Mesenchymal stem cell (in vitro differentiated cells and primary cell): ENCODE measurements at regions not wholly inside any gene's neighbourhood (a gene's known extent, or its start where the extent isn't known, plus 50 kb on each side); places are given as distances from the start of the nearest gene placed in this dataset.

Experiments
- DNase-seq: peaks from one replicate; pipeline ENCODE4 v3.0.0-alpha.2; 2013
- H2AFZ ChIP-seq: one replicate; pipeline ENCODE4 v1.6.1; 2013; ENCODE audit warnings: low read depth, mild to moderate bottlenecking, control low read depth, inconsistent platforms, low read length, moderate library complexity
- H2AK5ac ChIP-seq: 2 replicates; pipeline ENCODE4 v1.6.1; 2013; ENCODE audit warnings: low read length, moderate library complexity, mild to moderate bottlenecking, inconsistent platforms; ENCODE audit not compliant: severe bottlenecking
- H2BK120ac ChIP-seq: one replicate; pipeline ENCODE4 v1.6.1; 2013; ENCODE audit warnings: low read depth, mild to moderate bottlenecking, inconsistent platforms, low read length, moderate library complexity
- H2BK12ac ChIP-seq, 2 experiments: one replicate each; pipeline ENCODE4 v1.6.1; 2013; ENCODE audit warnings: inconsistent platforms in 2 of 2, low read length in 2 of 2, mild to moderate bottlenecking in 2 of 2, moderate library complexity in 2 of 2, control low read depth in 1 of 2
- H2BK15ac ChIP-seq: one replicate; pipeline ENCODE4 v1.6.1; 2013; ENCODE audit warnings: mild to moderate bottlenecking, low read depth, inconsistent platforms; ENCODE audit not compliant: poor library complexity, severe bottlenecking
- H2BK5ac ChIP-seq: 2 replicates; pipeline ENCODE4 v1.6.1; 2013; ENCODE audit warnings: low read depth, mild to moderate bottlenecking, low read length, control low read depth, inconsistent platforms; ENCODE audit not compliant: poor library complexity, severe bottlenecking
- H3K14ac ChIP-seq, 2 experiments: one replicate each; pipeline ENCODE4 v1.6.1; 2013; ENCODE audit warnings: inconsistent platforms in 2 of 2, low read length in 2 of 2, control low read depth in 1 of 2, mild to moderate bottlenecking in 1 of 2, moderate library complexity in 1 of 2
- H3K18ac ChIP-seq, 2 experiments: one replicate each; pipeline ENCODE4 v1.6.1; 2013; ENCODE audit warnings: inconsistent platforms in 2 of 2, low read length in 2 of 2, control low read depth in 1 of 2, low read depth in 1 of 2, mild to moderate bottlenecking in 1 of 2
- H3K23ac ChIP-seq, 2 experiments: one replicate each; pipeline ENCODE4 v1.6.1; 2013; ENCODE audit warnings: inconsistent platforms in 2 of 2, low read length in 2 of 2, mild to moderate bottlenecking in 2 of 2, moderate library complexity in 2 of 2, control low read depth in 1 of 2
- H3K27ac ChIP-seq: 2 replicates; pipeline ENCODE4 v1.5.1; 2013; ENCODE audit warnings: mild to moderate bottlenecking, moderate library complexity, low read length, control low read depth, inconsistent platforms; ENCODE audit not compliant: poor library complexity, severe bottlenecking
- H3K27me3 ChIP-seq, 2 experiments: 2 replicates each; pipeline versions ENCODE4 v1.6.1 to v1.7.0; 2013; ENCODE audit warnings: low read length in 2 of 2, mild to moderate bottlenecking in 2 of 2, moderate library complexity in 2 of 2, control low read depth in 1 of 2, inconsistent platforms in 1 of 2; ENCODE audit not compliant: control insufficient read depth in 1 of 2, insufficient read depth in 1 of 2
- H3K36me3 ChIP-seq, 2 experiments: 2 replicates each; pipeline versions ENCODE4 v1.6.1 to v1.7.0; 2013; ENCODE audit warnings: low read length in 2 of 2, control low read depth in 1 of 2, inconsistent platforms in 1 of 2, low read depth in 1 of 2, mild to moderate bottlenecking in 1 of 2; ENCODE audit not compliant: insufficient read depth in 2 of 2, control insufficient read depth in 1 of 2
- H3K4ac ChIP-seq, 2 experiments: one replicate each; pipeline ENCODE4 v1.6.1; 2013; ENCODE audit warnings: inconsistent platforms in 2 of 2, low read length in 2 of 2, mild to moderate bottlenecking in 2 of 2, moderate library complexity in 2 of 2, control low read depth in 1 of 2, low read depth in 1 of 2
- H3K4me1 ChIP-seq: 2 replicates; pipeline ENCODE4 v1.6.1; 2013; ENCODE audit warnings: low read depth, low read length, control low read depth; ENCODE audit not compliant: control insufficient read depth, insufficient read depth
- H3K4me2 ChIP-seq: 2 replicates; pipeline ENCODE4 v1.6.1; 2013; ENCODE audit warnings: low read length, mild to moderate bottlenecking, inconsistent platforms; ENCODE audit not compliant: poor library complexity, severe bottlenecking
- H3K4me3 ChIP-seq, 2 experiments: 2 replicates each; pipeline versions ENCODE4 v1.5.1 to v1.7.0; 2013; ENCODE audit warnings: low read length in 2 of 2, mild to moderate bottlenecking in 2 of 2, control low read depth in 1 of 2, low read depth in 1 of 2; ENCODE audit not compliant: insufficient read depth in 1 of 2
- H3K79me1 ChIP-seq: replicated peaks from 2 replicates; pipeline ENCODE4 v1.6.1; 2013; ENCODE audit warnings: mild to moderate bottlenecking, control low read depth, low read length, inconsistent platforms; ENCODE audit not compliant: poor library complexity, severe bottlenecking
- H3K9ac ChIP-seq: 2 replicates; pipeline ENCODE4 v1.7.0; 2013; ENCODE audit warnings: mild to moderate bottlenecking, low read length, moderate library complexity
- H3K9me3 ChIP-seq: 2 replicates; pipeline ENCODE4 v1.7.0; 2013; ENCODE audit warnings: mild to moderate bottlenecking, low read length; ENCODE audit not compliant: control insufficient read depth
- H4K8ac ChIP-seq: one replicate; pipeline ENCODE4 v1.6.1; 2013; ENCODE audit warnings: inconsistent platforms, mild to moderate bottlenecking, low read length, moderate library complexity
- H4K91ac ChIP-seq: one replicate; pipeline ENCODE4 v1.6.1; 2013; ENCODE audit warnings: mild to moderate bottlenecking, low read length, inconsistent platforms
- WGBS: methylation state at CpG from one replicate; pipeline ENCODE4 v1.1.7; 2013; ENCODE audit warnings: mixed read lengths; 5-methylcytosine and 5-hydroxymethylcytosine counted together

GRCh38 chr1:5001466-5001865, 347.1 kb downstream of the AJAP1 start:
- Histone ChIP-seq H2BK12ac (no peak overlapping the region), H3K4me1 (no peaks in the 10 kb centered on the region)
- 23% methylated on average over 4 of the region's 5 CpGs for WGBS

DNA sequence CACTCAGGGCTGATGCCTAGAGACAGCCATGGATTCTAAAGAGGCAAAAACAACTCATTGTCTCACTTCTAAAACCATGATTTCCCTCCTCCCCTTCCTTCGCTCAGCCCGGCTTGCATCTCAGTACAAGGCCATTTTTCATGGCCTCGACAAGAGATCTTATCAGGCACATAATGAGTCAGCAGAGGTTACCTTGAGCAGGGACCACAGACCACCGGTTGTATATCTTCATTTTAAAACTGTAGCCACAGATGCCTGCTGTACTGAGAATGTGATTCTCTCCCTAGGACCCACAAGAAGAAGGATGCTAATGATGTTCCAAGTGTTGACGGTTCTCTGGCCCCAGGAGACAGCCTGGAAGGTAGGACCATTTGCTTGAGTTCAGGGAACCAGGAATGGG, 331.9 kb downstream of the AJAP1 start:
- Histone ChIP-seq H3K14ac (no peak overlapping the region), H3K23ac (no peak overlapping the region), H3K27ac (no peak overlapping the region), H3K9ac (no peak overlapping the region), H4K8ac (no peak overlapping the region), H2BK120ac (no peak overlapping the region), H3K27me3 (no peaks in the 10 kb centered on the region), H3K4me2 (no peak overlapping the region), H3K4me1 (no peaks in the 10 kb centered on the region), H2BK15ac (no peak overlapping the region), H2BK5ac (no peak overlapping the region), H3K36me3 (no peaks in the 10 kb centered on the region), H3K18ac (no peak overlapping the region), H2BK12ac (no peak overlapping the region), H2AK5ac (no peak overlapping the region), H2AFZ (no peak overlapping the region), H3K9me3 (peaks cover 13% of the 10 kb centered on the region), H4K91ac (no peak overlapping the region), H3K4ac (no peak overlapping the region), H3K4me3 (no peak overlapping the region), H3K79me1 (no peaks in the 10 kb centered on the region)
- no peak for DNase-seq
- 55% methylated on average over 5 of the region's 5 CpGs for WGBS

More at GRCh38 chr1:5001466-5001865, 347.1 kb downstream of the AJAP1 start:
- Histone ChIP-seq H2AK5ac (no peak overlapping the region), H4K91ac (no peak overlapping the region), H3K23ac (no peak overlapping the region), H3K4me3 (no peak overlapping the region), H2BK120ac (no peak overlapping the region), H3K9ac (no peak overlapping the region), H2BK5ac (no peak overlapping the region), H2AFZ (no peak overlapping the region), H4K8ac (no peak overlapping the region), H3K4ac (no peak overlapping the region), H2BK15ac (no peak overlapping the region), H3K14ac (no peak overlapping the region), H3K9me3 (peaks cover 13% of the 10 kb centered on the region), H3K27me3 (no peaks in the 10 kb centered on the region), H3K36me3 (no peaks in the 10 kb centered on the region), H3K4me2 (no peak overlapping the region), H3K27ac (no peak overlapping the region), H3K18ac (no peak overlapping the region), H3K79me1 (no peaks in the 10 kb centered on the region)
- no peak for DNase-seq

DNA sequence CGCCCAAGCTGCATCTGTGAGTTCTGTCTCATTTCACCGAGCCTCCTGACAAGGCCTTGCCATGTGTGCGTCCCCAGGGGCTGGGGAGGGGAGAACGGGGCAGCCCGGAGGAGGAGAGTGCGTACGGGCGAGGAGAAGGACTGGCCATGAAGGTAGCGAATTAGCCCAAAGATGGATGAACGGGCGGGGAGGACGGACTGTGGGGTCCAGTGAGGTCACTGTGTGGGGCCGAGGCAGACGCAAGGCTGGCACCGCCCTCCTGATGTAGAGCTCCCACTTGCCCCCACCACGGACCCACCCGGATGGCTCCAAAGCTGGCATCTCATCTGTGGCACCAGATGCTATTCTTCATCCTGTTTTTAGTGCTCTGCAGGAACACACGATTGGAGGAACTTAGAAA, 330.4 kb downstream of the AJAP1 start:
- no peak for DNase-seq
- Histone ChIP-seq H4K91ac (no peak overlapping the region), H2BK12ac (no peak overlapping the region), H3K23ac (no peak overlapping the region), H4K8ac (no peak overlapping the region), H2AK5ac (no peak overlapping the region), H3K36me3 (no peaks in the 10 kb centered on the region), H3K27ac (no peak overlapping the region), H3K14ac (no peak overlapping the region), H2BK5ac (no peak overlapping the region), H2BK15ac (no peak overlapping the region), H3K18ac (no peak overlapping the region), H3K9ac (no peak overlapping the region), H2AFZ (no peak overlapping the region), H3K9me3 (peaks cover 13% of the 10 kb centered on the region), H2BK120ac (no peak overlapping the region), H3K4me3 (no peak overlapping the region), H3K4me2 (no peak overlapping the region), H3K4me1 (no peaks in the 10 kb centered on the region), H3K79me1 (no peaks in the 10 kb centered on the region), H3K4ac (no peak overlapping the region), H3K27me3 (no peaks in the 10 kb centered on the region)
- 79% methylated on average over 17 of the region's 18 CpGs for WGBS

GRCh38 chr1:4980211-4980610, 325.8 kb downstream of the AJAP1 start:
- no peak overlapping the region for H3K14ac ChIP-seq
- no peak overlapping the region for H2BK12ac ChIP-seq
- H2BK15ac ChIP-seq: no peak overlapping the region
- no peak overlapping the region for H4K91ac ChIP-seq
- H3K27me3 ChIP-seq: no peaks in the 10 kb centered on the region
- H3K4me3 ChIP-seq: no peak overlapping the region
- no peak overlapping the region for H4K8ac ChIP-seq
- H2AFZ ChIP-seq: no peak overlapping the region
- H3K9me3 ChIP-seq: peaks cover 9% of the 10 kb centered on the region
- no peaks in the 10 kb centered on the region for H3K36me3 ChIP-seq
- H3K4me1 ChIP-seq: no peaks in the 10 kb centered on the region
- no peaks in the 10 kb centered on the region for H3K79me1 ChIP-seq
- no peak overlapping the region for H2BK120ac ChIP-seq
- no peak overlapping the region for H2AK5ac ChIP-seq
- H3K18ac ChIP-seq: no peak overlapping the region
- no peak overlapping the region for H3K9ac ChIP-seq
- H3K23ac ChIP-seq: no peak overlapping the region
- 78% methylated on average over 6 of the region's 6 CpGs for WGBS
- H3K27ac ChIP-seq: no peak overlapping the region
- H2BK5ac ChIP-seq: no peak overlapping the region
- no peak for DNase-seq
- no peak overlapping the region for H3K4ac ChIP-seq
- H3K4me2 ChIP-seq: no peak overlapping the region
